Limb (tissue), 2 donors: ENCODE measurements at regions not wholly inside any gene's neighbourhood (a gene's known extent, or its start where the extent isn't known, plus 50 kb on each side); places are given as distances from the start of the nearest gene placed in this dataset.
A peak's percentile ranks its signal among the peaks of the same experiment; 100 is the strongest.
"Not testable (repeated sequence)": the region's sequence is repeated elsewhere in the genome, so short reads cannot be mapped to it uniquely, and the experiment has no call there.

ENCODE experiments used
- DNase-seq, 2 donors: peaks; one replicate each; pipeline ENCODE4 v3.0.0-alpha.2; 2016; ENCODE audit errors: extremely low spot score in 2 of 2

DNA sequence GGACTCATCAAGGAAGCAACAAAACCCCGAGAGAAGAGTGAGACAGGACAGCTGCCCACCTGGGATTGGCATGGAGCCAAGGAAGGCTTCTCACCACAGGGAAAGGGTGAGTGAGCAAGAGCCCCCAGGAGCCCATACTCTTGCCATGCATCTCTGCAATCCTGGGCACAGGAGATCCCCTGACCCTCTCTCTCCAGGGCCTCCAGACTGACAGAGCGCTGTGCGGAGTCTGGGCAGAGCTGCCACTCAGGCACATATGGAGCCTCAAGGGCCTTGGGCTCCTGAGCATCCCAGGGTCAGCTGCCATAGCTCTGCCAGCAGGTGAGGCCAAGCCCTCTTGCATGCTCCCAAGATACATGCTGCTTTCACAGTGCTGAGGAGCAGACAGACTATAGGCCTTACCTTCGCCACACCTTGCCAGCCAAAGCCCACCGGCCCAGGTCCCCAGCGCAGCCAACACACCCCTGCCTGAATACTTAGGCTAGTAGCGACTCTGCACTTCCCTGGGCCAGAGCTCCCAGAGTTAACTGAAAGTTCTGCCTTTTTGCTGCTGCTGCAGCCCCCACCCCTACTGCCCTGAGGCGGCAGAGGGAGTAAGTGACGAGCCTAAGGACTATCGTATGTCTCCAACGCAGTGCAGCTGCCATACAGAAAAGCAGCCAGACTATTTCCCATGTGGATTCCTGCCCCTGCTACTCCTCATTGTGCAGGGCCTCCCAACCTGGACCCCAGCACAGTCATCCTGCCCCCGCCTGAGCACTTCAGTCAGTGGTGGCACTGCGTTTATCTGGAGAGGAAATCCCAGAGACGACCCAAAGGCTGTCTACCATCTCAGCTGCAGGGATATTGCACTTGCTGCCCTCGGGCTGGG lies 251.6 kb downstream of the SPATA31A6 start:
- DNase-seq: peak in 1 of 2 donors; percentile 24

DNA sequence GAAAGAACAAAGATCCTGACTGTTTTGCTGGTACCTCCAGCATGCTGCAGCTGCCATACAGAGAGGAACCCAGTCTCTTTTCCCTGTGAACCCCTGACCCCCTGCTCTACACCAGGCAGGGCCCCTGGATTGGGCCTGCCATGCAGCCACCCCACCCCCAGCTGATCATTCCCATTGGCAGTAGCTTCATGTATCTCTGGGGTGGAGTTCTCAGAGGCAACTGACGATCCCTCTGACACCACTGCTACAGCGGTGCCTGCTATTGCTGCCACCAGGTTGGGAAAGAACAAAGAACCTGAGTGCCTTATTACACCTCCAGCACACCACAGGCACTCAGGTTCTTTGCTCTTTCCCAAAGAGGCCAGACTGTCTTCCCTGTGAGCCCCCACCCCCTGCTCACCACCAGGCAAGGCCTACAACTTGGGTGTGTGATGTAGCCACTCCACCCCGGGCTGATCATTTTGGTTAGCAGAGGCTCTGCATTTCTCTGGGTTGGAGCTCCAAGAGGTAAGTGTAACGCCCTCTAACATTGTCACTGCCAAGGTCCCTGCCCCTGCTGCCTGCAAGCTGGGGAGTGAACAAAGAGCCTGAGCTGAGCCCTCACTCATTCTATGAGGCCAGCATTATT lies 252.4 kb downstream of the SPATA31A6 start:
- DNase-seq: not testable (repeated sequence)

DNA sequence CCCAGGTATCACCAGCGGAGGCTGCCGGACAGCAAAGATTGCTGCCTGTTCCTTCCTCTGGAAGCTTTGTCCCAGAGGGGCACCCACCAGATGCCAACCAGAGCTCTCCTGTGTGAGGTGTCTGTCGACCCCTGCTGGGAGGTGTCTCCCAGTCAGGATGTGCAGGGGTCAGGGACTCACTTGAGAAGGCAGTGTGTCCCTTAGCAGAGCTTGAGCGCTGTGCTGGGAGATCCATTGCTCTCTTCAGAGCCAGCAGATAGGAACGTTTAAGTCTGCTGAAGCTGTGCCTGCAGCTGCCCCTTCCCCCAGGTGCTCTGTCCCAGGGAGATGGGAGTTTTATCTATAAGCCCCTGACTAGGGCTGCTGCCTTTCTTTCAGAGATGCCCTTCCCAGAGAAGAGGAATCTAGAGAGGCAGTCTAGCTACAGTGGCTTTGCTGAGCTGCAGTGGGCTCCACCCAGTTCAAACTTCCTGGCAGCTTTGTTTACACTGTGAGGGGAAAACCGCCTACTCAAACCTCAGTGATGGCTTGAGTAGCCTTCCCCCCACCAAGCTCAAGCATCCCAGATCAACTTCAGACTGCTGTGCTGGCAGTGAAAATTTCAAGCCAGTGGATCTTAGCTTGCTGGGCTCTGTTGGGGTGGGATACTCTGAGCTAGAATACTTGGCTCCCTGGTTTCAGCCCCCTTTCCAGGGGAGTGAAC lies 253.7 kb downstream of the SPATA31A6 start:
- not testable (repeated sequence) for DNase-seq

DNA sequence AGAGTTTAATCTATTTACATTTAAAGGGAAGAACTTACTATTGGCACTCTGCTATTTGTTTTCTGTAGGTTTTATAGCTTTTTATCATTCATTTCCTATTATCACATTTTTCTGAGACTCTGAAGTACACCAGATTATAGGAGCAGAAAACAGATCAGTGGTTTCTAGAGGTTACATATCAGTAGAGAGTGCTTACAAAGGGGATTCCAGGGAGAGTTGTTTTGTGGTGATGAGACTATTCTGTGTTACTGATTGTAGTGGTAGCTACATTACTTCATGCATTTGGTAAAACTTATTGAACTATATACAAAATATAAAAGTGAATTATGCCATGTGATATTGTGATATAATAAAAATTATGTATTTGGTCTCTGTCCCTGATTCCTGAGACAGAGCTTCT lies 259.2 kb downstream of the SPATA31A6 start:
- not testable (repeated sequence) for DNase-seq

DNA sequence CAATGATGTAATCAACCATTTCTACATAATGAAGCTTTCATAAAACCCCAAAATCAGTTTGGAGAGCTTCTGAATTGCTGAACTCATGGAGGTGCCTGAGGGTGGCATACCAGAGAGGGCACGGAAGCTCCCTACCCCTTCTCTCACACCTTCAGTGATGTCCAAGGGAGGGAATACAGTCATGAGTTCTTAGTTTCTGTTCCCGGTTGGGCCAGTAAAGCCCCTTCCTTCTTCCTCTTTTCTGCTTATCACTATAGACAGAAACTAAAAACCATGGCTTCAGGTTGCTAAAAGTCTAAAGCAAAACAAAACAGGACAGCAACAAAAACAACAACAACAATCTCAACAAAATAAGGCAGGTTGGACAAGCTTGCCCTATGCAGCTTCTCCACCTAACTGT lies 260.0 kb downstream of the SPATA31A6 start:
- DNase-seq: not testable (repeated sequence)

DNA sequence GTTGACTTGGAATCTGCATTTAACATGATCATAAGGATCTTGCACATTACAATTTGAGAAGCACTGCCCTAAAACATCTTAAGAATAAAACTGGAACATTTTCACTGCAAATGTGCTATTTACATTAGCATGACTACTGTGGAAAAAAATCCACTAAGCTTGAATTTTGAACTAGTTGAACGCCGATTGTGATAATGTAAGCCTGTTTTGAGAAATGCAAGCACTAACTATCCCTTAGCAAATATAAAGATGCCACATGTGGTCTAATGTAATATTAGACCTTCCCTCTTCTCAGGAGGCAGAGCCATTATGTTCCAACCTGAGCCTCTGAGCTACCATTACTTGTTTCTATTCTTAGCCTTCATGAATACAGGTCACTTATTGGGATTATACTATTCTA lies 278.0 kb downstream of the SPATA31A6 start:
- not testable (repeated sequence) for DNase-seq

DNA sequence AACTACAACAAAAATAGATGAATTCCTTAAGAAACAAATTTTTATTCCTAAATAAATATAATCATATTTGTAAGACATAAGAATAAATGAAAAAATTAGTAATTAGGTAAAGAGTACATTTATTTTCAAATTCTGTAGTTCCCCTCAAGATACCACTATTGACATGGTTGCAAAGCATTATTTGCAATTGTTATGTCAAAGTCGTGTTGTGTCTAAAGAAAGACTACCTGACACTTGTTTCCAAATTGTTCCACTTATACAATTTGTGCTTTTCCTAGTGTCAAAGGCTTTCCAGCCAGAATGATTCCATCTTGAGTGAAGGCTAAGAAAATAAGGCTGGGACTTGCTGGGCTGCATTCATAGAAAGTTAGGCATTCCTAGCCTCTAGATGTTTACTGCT lies 278.4 kb downstream of the SPATA31A6 start:
- not testable (repeated sequence) for DNase-seq

DNA sequence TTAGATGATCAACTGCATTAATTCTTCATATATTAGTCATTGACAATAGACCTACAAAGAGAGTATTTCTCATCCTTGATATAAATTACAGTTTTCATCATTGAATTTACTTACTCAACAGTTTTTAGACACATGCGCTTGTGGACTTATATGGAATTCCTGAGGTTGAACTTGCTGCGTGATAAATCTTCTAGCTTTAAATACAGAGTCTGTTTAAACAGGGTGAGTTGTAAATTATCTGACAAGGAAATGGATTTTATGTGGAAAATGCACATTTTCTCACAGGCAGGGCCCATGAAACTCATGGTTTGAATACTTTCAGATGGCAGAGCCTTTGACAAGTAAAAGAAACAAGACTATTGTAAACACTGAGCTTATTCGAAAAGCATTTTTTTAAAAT lies 280.5 kb downstream of the SPATA31A6 start:
- not testable (repeated sequence) for DNase-seq

DNA sequence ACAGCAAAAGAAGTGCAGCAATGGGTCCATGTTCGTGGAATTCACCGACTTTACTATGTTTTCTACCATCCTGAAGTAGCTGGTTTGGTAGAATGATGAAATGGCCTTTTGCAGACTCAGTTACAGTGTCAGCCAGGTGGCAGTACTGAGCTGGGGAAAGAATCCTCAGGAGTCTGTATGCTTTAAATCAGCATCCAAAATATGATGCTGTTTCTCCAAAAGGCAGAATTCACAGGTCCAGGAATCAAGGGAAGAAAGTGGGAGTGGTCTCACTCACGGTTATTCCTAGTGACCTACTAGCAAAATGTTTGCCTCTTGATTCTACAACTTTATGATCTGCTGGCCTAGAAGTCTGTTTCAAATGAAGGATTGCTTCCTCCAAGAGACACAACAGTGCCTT lies 287.1 kb downstream of the SPATA31A6 start:
- not testable (repeated sequence) for DNase-seq

DNA sequence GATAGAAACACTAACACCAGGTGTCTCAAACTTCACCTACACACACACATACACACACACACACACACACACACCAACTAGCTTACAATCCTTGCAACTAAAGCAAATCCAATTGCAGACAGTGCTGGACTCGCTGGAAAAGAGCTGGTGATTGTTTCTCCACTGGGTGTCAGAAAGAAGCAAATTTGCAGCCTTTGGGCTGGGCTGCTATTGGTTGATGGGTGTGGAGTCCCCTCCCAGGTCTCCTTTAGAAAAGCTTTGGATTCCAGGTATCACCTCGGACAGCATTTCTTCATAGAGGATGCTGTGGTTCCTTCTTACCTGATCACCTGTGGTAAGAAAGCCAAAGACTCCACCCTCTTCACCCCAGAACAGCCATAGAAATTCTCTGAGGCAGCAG lies 307.5 kb downstream of the SPATA31A6 start:
- not testable (repeated sequence) for DNase-seq

DNA sequence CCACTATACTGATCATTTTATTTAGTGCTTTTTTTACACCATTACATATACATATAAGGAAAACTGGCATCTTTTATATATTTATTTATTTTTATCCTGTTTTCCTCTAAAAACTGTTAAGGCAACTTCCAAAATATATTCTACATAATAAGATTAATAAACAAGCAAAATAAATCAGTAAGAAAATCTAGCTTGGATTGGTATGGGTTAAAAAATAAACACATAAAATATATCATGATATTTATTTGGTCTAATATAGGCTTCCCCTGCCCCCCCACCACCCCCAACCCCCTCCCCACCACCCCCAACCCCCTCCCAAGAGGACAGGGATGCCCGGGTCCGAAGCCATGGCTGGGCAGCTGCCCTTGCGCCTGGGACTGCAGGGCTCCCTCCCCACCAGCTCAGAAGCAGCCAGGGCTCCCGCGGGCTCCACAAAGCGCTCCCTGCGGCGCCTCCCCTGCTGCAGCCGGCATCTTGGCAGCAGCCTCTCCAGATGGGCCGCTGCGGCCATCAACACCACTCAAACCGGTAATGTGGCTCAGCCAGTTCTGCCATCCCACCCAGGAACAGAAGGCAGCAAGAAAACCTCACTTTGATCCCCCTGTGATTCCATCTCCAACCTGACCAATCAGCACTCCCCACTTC lies 319.3 kb downstream of the SPATA31A6 start:
- DNase-seq: not testable (repeated sequence)

DNA sequence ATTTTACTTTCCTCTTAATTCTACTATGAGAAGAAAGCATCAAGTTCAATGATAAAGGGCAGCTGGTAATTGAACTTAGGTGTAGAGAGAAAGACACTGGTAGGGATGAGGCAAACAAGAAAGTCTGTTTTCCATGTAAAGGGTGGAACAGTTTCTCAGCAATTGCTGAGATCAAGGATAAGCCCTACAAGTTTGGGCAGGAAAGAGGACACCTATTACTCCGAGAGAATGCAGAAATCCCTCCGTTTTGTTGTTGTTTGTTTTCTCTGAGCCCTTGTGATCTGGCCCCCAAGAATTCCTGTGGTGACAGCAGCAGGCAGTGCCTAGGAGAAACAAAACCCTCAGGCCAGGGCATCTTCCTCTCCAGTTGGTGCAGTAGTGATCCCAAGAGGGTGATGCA lies 324.7 kb downstream of the SPATA31A6 start:
- not testable (repeated sequence) for DNase-seq

DNA sequence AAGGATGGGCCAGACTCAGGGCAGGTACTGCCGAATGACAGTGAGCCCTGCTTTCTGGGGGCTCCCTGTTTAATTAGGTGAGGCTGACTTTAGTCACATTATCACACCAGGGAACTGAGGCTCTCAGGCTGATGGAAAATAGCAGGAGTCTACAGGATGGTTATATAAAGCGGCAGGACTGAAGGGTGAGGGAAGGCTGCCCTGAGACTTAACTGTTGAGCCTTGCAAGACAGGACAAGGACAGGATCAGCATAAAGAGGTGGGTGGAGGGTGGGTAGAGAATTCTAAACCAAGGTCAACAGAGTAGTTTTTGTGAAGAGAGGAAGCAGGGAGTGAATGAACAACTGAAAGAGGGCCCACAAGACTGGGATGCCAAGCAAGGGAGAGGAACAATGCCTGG lies 330.1 kb downstream of the SPATA31A6 start:
- not testable (repeated sequence) for DNase-seq

DNA sequence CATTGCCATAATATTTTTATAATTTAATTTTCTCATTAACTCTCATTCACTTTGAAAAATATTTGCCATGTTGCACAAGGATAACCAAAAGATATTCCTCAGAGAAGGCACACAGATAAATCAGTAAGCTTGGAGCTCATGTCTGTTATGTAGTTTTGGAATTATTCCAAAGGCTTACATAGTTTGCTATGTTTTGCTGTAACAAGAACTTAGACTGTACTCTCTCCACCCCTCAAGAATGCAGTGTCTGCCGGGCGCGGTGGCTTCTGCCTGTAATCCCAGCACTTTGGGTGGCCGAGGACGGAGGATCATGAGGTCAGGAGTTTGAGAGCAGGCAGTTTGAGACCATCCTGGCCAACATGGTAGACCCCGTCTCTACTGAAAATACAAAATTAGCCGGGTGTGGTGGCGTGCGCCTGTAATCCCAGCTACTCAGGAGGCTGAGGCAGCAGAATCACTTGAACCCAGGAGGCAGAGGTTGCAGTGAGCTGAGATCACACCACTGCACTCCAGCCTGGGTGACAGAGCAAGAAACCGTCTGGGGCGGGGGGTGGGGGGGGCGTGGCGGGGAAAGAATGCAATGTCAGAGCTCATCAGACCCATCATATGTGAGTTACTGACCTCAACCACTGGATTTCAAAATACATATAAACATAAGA lies 351.0 kb downstream of the SPATA31A6 start:
- DNase-seq: peak in 1 of 2 donors; percentile 32

DNA sequence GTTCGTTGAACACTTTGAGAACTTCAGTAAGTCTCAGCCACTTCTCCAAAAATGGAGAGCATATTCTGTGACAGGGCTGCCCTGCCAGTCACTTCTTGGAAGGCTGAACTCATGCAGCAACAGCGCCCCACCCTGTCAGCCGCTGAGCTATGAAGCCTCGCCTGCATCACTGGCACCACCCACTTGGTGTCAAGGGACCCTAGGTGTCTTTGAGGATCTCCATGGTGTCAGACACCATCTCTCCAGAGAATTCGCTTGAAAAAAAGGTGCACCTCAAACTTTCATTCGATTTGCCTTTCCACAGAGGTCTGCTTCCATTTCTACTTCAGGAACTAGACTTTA lies 351.5 kb downstream of the SPATA31A6 start:
- peak in 1 of 2 donors; percentile 12 for DNase-seq

DNA sequence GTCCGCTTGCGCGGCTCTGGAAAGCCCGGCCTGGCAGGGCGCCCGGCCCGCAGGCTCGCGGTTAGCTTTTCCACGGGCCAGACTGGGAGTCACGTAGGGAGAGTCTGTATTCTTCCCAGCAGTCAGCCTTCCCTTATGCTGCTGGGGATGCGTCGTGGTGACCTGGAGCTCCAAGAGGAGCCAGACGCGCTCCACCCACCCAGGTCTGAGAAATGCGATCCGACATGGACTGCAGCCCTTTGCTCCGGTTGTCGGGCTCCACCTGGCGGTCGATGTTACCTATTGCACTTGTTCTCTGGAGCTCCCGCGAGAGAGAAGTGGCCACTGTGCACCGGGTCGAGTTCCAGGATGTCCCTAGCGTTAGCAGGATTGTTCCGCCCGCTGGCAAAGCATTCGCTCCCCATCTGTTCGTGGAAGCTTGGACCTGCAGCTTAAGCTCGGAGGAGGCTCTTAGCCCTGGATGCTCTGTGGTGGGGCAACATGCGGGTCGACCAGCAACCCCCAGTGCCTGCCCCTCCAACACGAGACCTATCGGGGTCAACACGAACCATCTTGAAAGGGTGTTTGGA lies 367.4 kb downstream of the SPATA31A6 start:
- not testable (repeated sequence) for DNase-seq

DNA sequence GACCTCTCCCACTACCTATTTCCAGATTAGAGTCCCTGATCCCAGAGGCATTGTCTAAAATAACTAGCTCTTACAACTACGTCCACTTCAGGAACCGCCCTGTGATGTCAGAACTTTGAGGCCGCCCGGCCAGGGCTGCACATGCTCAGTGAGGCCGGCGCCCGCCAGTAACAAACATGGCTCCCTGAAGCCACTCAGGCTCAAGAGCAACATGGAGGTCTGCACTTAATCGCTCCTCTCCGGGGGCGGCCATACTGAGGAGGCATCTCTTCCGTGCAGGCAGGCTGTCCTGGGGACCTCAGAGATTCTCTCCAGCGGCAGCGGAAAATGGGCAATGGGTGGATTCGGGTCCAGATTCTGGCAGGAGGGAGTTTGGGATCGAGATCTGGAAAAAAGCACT lies 385.1 kb downstream of the SPATA31A6 start:
- DNase-seq: not testable (repeated sequence)

DNA sequence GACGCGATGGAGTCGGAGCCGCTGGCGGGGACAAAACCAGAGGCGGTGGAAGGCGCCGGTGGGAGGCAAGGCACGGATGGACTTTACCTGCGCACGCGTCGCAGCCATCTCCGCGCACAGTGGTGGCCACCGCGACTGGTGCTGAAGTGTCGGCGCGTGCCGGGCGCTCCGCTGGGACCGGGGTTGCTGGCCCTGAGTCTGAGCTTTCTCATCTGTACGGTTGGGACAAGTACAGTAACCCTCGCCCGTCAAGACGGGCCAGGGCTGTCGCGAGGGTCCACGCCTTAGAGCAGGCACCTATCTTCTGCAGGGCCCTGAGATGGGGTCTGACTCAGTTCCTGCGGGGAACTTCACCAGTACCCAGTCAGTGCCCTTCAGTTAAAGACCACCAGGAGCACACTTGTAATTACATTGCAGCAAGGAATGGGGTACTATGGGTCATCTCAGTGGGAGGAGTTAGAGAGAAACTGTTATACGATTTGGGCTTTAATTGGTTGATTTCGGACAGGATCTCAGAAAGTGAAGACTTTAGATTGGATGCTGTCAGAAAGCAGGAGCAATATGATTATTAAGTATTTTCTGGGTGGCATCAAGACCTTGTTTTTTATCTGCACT lies 385.6 kb downstream of the SPATA31A6 start:
- not testable (repeated sequence) for DNase-seq

DNA sequence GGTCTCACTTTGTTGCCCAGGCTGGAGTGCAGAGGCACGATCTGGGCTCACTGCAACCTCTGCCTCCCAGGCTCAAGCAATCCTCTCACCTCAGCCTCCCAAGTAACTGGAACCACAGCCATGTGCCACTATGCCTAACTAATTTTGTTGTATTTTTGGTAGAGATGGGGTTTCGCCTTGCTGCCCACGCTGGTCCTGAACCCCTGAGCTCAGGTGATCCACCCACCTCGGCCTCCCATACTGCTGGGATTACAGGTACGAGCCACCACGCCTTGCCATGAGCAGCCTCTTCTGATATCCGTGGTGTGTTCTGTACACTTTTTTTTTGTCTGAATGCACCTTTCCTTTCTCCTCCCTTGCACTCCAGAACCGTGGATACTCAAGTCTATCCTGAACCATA lies 394.4 kb downstream of the SPATA31A6 start:
- DNase-seq: peak in 1 of 2 donors; percentile 4
